NAMALWA (cell line): ENCODE measurements at regions not wholly inside any gene's neighbourhood (a gene's known extent, or its start where the extent isn't known, plus 50 kb on each side); places are given as distances from the start of the nearest gene placed in this dataset.

Experiments used
- DNase-seq: peaks from one replicate; pipeline ENCODE4 v3.0.0-alpha.2; 2015; ENCODE audit warnings: low spot score

DNA sequence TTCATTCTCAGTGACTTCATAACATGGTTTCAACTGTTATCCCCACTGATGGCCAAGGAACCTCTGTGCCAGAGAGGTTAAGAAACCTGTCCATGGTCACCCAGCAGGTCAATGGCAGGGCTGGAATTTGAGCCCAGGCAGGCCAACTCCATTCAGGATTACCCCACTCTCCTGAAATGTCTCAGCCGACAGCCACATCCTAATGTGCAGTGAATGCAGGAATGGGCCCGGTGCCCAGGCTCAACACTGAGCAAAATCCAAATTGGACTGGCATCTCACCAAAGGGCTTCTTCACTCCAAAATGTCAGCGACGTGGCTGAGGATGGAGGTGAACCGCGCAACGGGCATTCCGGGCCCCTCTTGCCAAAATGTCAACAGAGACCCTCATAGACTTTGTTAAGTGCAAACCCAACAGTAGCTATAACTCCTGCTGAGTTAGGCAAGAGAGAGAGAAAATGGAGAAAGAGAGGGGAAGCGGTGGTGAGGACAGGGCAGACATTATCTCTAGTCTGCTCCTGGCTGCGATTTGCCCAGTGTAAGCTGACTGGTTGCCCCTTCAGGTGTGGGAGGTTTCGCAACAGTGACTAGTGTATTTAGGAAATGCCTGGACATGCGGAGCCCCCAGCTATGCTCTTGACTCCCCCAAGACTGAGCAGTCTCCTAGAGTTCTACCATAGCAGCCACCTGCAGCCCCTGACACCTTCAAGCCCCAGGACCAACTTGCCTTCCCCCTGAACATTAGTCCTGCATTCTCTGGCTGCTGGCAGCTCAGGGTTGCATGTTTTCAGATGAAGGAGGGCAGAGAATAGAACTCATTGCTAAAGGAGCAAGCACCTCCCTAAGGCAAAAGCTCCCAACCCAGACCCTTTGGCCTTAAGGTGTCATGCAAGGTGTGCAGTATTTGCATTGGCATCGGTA, 167.7 kb downstream of the ANAPC1 start:
- DNase-seq = no peak

DNA sequence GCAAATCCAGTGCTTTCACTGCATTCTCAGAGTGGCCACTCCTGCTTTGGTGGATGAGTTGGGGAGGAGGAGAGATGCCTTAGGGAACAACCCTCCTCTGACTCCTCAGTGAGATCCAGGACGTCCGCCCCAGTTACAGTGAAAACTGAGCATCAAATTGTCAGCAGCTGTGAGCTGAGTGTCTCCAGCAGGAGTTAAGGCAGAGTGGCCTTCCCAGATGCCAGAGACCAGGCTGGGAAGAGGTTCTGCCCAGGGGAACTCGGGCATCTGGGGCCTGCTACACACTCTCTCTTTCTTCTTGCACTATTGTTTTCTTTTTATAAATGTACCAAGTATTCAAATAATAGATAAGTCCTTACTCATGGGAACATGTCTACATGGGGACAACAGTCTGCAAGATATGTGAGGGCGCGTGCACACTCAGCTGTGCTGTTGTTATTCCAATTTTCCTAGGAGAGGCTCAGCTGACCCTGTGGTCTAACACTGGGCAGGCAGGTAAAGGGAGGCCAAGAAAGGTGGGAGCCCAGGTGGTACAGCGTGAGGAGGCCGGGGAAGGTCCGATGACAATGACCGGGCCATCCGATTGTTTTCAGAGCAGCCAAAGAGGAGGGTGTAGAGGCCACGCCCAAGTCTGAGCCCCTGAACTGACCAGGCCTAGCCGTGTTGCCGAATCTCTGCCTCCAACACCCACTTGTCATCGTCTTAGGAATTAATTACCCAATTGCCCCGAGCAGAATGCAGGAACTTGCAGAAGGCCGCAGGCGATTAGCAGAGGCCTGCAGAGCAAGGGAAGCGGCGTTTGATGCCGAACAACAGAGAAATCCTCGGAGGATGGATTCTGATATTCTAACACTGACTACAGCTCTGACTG, 166.9 kb downstream of the ANAPC1 start:
- DNase-seq = no peak
